NB4 (cell line): ENCODE measurements at regions not wholly inside any gene's neighbourhood (a gene's known extent, or its start where the extent isn't known, plus 50 kb on each side); places are given as distances from the start of the nearest gene placed in this dataset.

Experiments used
- DNase-seq: peaks from one replicate; pipeline ENCODE4 v3.0.0; 2010; ENCODE audit warnings: low read depth
- H3K4me3 ChIP-seq: one replicate; pipeline ENCODE4 v1.5.1; 2011; ENCODE audit warnings: mild to moderate bottlenecking, low read depth, low read length, moderate library complexity
- CTCF ChIP-seq: IDR thresholded peaks from one replicate; pipeline ENCODE4 v1.5.1; 2012; ENCODE audit warnings: low read depth, low read length
- MAX ChIP-seq: IDR thresholded peaks from 2 replicates; pipeline ENCODE4 v1.6.1; 2011; ENCODE audit warnings: low read depth, low read length
- MYC ChIP-seq: IDR thresholded peaks from 2 replicates; pipeline ENCODE4 v1.6.1; 2011; ENCODE audit warnings: low read depth, low read length
- POLR2A ChIP-seq: IDR thresholded peaks from 2 replicates; pipeline ENCODE4 v1.6.1; 2011; ENCODE audit warnings: mild to moderate bottlenecking; ENCODE audit not compliant: insufficient read length; ENCODE audit errors: extremely low read depth

- DNase-seq, result no peak
- no peak for TF ChIP-seq MAX
- no peak overlapping the region for H3K4me3 ChIP-seq
Measured at GRCh38 chr13:18959996-18960395, 221.6 kb downstream of the TUBA3C start.

- TF ChIP-seq POLR2A (no peak), MYC (no peak), CTCF (no peak), MAX (no peak)
- DNase-seq, result no peak
- H3K4me3 ChIP-seq, result no peak overlapping the region
Measured at GRCh38 chr13:18959229-18959628, 222.4 kb downstream of the TUBA3C start.

GRCh38 chr13:18956473-18957078 lies 225.0 kb downstream of the TUBA3C start:
- H3K4me3 ChIP-seq, result no peak overlapping the region
- TF ChIP-seq MYC (no peak), CTCF (no peak), POLR2A (no peak), MAX (no peak)
- DNase-seq, result no peak

GRCh38 chr13:18954254-18954653 lies 227.4 kb downstream of the TUBA3C start:
- no peak for DNase-seq
- no peak overlapping the region for H3K4me3 ChIP-seq
- no peak for TF ChIP-seq CTCF
- no peak for TF ChIP-seq MAX
- no peak for TF ChIP-seq POLR2A
- TF ChIP-seq MYC, result no peak

- no peak overlapping the region for H3K4me3 ChIP-seq
- TF ChIP-seq POLR2A (no peak), MYC (no peak), CTCF (no peak), MAX (no peak)
- no peak for DNase-seq
Measured at GRCh38 chr13:18953139-18953930, 228.3 kb downstream of the TUBA3C start.
